Rectal smooth muscle tissue (tissue), 1 donor: ENCODE measurements at regions not wholly inside any gene's neighbourhood (a gene's known extent, or its start where the extent isn't known, plus 50 kb on each side); places are given as distances from the start of the nearest gene placed in this dataset.

Experiments used
- H3K27ac ChIP-seq: one replicate; pipeline ENCODE4 v1.7.0; 2013; ENCODE audit warnings: low read depth, low read length, inconsistent platforms
- H3K27me3 ChIP-seq: one replicate; pipeline ENCODE4 v1.7.0; 2013; ENCODE audit warnings: low read length; ENCODE audit not compliant: control insufficient read depth, insufficient read depth
- H3K36me3 ChIP-seq: one replicate; pipeline ENCODE4 v1.7.0; 2013; ENCODE audit warnings: low read length; ENCODE audit not compliant: control insufficient read depth, insufficient read depth
- H3K4me1 ChIP-seq: one replicate; pipeline ENCODE4 v1.7.0; 2013; ENCODE audit warnings: low read length; ENCODE audit not compliant: control insufficient read depth, insufficient read depth
- H3K4me3 ChIP-seq: one replicate; pipeline ENCODE4 v1.7.0; 2013; ENCODE audit warnings: low read length
- H3K9ac ChIP-seq: one replicate; pipeline ENCODE4 v1.7.0; 2013; ENCODE audit warnings: low read length

DNA sequence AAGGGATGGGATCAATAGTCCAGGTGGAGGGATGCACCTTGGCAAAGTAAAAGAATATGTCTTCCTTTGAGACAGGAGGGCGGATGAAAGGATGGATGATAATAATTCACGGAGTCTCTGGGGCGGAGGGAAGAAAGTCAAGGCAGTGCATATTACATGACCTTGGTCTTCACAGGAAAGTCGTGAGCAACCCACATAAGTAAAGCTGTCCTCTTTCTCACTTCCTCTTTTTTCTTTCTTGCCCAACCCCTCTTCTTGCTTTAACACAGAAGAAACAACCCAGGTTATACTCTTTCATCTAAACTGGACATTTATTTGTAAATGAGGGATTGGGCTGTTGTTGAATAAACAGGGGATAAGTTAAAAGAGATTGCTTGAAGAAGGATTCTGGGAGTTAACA, 168.7 kb upstream of the SKOR2 start:
- Histone ChIP-seq H3K9ac (no peak overlapping the region), H3K4me1 (no peaks in the 10 kb centered on the region), H3K27ac (no peak overlapping the region), H3K4me3 (no peak overlapping the region), H3K36me3 (no peaks in the 10 kb centered on the region), H3K27me3 (no peaks in the 10 kb centered on the region)

DNA sequence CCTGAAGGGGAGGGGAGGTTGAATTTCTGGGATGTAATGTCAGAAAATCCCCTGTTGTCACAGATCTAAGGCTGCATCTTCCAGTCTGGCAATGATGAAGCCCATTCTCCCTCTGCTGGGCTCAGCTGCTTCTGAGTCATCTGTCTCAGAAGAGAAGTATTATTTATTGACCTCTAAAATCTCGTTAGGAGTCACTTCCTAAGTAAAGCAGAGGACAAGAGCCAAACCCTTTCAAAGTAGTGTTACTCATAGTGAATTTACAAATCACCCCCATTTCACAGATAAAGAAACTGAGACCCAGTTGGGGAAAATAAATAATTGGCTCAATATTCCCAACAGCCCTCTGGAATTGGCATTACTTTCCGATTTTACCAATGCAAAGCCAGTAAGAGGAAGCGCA, 167.3 kb upstream of the SKOR2 start:
- Histone ChIP-seq H3K4me3 (no peak overlapping the region), H3K27ac (no peak overlapping the region), H3K36me3 (no peaks in the 10 kb centered on the region), H3K4me1 (no peaks in the 10 kb centered on the region), H3K9ac (no peak overlapping the region), H3K27me3 (no peaks in the 10 kb centered on the region)

DNA sequence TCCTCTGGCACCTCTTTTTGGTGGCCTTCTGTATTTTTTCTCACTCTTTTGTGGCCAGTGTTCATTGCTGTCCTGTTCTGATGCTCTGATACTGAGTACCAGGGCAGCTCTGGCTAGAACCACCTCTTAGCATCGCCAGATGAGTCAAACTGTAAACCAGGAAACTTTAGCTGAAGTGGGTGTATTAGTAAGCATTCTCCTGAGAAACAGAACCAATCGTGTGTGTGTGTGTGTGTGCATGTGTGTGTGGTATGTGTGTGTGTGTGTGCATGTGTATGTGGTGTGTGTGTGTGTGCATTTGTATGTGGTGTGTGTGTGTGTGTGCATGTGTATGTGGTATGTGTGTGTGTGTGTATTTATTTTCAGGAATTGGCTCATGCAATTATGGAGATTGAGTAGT, 166.3 kb upstream of the SKOR2 start:
- H3K9ac ChIP-seq: no peak overlapping the region
- no peak overlapping the region for H3K4me3 ChIP-seq
- H3K36me3 ChIP-seq: no peaks in the 10 kb centered on the region
- H3K27me3 ChIP-seq: no peaks in the 10 kb centered on the region
- no peak overlapping the region for H3K27ac ChIP-seq
- no peaks in the 10 kb centered on the region for H3K4me1 ChIP-seq

DNA sequence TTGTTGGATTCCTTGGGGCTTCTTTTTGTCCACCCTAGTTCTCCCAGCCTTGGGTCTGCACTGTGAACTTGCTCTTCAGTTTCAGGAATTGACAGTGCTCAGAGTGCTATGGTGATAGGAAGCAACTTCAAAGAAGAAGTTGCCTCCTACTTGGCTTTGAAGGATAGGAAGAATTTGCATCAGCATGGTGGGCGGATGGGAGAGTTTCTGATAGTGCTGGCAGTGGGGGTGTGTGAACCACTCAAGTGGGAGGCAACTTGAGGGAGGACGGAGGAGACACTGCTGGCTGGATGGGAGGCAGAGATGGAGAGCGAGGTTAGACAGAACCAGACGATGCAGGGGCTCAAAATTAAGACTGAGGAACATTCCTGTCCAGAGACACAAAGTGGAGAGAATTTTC, 164.4 kb upstream of the SKOR2 start:
- H3K4me1 ChIP-seq: no peaks in the 10 kb centered on the region
- H3K36me3 ChIP-seq: no peaks in the 10 kb centered on the region
- no peak overlapping the region for H3K4me3 ChIP-seq
- no peak overlapping the region for H3K9ac ChIP-seq
- no peaks in the 10 kb centered on the region for H3K27me3 ChIP-seq
- no peak overlapping the region for H3K27ac ChIP-seq

DNA sequence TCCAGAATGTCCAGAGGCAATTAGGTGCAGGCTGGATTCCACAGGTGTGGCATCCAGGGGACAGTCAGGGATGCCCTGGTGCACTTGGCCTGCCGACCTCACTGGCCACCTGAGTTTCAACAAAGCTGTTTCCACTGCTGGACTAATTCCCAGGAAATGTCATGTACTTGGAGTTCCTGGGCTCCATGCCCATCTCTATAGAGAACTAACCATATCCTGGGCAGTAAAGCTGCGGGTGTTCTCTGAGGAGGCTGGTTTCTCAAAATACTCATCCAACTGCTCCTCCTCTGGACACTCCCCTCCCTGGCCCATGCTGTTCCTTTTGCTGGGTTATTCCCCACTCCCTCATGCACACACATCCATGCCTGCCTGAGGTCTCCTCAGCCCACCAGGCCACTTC, 161.9 kb upstream of the SKOR2 start:
- Histone ChIP-seq H3K4me3 (no peak overlapping the region), H3K9ac (no peak overlapping the region), H3K27ac (no peak overlapping the region), H3K4me1 (no peaks in the 10 kb centered on the region), H3K36me3 (no peaks in the 10 kb centered on the region), H3K27me3 (no peaks in the 10 kb centered on the region)

DNA sequence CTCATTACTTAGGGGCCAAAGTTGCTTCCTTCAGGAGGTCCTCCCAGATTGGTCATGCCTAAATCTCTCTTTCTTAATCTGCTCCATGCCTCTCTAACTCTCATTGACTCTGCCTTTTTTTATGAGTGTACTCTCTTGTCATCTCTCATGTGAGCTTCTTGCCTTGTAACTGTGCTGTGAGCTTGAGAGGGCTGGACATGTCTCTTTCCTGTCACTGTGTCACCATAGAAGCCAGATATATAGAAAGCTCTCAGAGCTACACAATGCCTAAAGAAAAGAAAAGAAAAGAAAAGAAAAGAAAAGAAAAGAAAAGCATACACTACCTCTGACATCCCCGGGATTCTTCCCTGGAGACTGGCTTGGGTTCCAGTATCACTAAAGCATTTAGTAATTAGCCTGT, 161.5 kb upstream of the SKOR2 start:
- no peak overlapping the region for H3K4me3 ChIP-seq
- no peak overlapping the region for H3K9ac ChIP-seq
- H3K36me3 ChIP-seq: no peaks in the 10 kb centered on the region
- no peak overlapping the region for H3K27ac ChIP-seq
- H3K27me3 ChIP-seq: no peaks in the 10 kb centered on the region
- no peaks in the 10 kb centered on the region for H3K4me1 ChIP-seq

DNA sequence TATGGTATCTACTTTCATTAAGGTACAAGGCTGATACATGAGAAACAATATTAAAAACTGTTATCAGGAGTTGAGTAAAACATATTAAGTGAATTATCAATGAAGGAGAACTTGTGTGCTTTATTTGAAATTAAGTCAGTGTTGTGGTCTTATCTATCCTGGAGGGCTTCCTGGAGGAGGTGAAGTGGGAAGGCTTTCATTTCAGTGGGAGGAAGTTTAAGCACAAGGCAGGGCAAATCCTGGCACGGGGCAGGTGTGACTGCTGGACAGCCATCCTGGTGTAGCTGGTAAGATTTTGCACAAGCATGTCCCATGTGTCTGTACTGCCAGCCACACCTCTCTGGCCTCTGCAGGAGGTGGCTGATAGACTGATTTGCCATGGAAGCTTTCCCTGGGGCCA, 159.7 kb upstream of the SKOR2 start:
- Histone ChIP-seq H3K27ac (no peak overlapping the region), H3K4me3 (no peak overlapping the region), H3K9ac (no peak overlapping the region), H3K27me3 (no peaks in the 10 kb centered on the region), H3K4me1 (no peaks in the 10 kb centered on the region), H3K36me3 (no peaks in the 10 kb centered on the region)

DNA sequence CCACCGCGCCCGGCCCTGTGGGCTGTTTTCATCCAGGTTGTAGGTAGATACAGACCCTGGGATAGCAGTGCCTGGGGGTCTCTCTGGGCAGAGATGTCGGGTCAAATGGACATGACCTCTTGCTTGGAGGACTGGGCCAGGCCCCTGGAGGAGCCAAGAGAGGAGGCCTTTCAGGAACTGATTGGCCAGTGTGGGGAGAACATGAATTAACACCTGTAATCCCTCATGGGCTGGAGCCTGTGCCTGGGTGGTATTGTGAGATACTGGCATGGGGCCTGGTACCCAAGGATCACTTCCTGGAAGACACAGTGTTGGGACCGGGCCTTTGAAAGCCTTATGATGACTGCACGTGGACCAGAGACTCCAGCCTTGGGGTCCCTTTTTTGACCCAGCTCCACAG, 158.7 kb upstream of the SKOR2 start:
- H3K9ac ChIP-seq: no peak overlapping the region
- no peak overlapping the region for H3K27ac ChIP-seq
- H3K4me3 ChIP-seq: no peak overlapping the region
- no peaks in the 10 kb centered on the region for H3K27me3 ChIP-seq
- no peaks in the 10 kb centered on the region for H3K36me3 ChIP-seq
- no peaks in the 10 kb centered on the region for H3K4me1 ChIP-seq

DNA sequence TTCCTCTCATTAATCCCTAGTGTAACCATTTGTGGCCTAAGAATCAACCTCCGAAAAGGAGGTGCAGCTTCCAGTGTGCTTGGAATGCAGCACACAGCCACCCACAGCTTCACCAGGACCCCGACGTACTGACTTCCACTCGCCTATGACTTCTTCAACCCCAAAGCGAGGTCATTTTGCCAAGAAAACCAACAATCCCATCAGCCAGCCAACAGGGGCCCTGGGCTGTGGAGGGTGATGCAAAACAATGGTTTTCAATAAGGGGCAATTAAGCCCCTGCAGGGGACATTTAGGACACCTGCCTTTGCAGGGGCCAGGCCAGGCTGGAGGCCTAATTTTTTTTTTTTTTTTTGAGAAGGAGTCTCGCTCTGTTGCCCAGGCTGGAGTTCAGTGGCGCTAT, 158.1 kb upstream of the SKOR2 start:
- H3K36me3 ChIP-seq: no peaks in the 10 kb centered on the region
- H3K4me3 ChIP-seq: no peak overlapping the region
- no peaks in the 10 kb centered on the region for H3K27me3 ChIP-seq
- no peaks in the 10 kb centered on the region for H3K4me1 ChIP-seq
- H3K27ac ChIP-seq: no peak overlapping the region
- H3K9ac ChIP-seq: no peak overlapping the region

DNA sequence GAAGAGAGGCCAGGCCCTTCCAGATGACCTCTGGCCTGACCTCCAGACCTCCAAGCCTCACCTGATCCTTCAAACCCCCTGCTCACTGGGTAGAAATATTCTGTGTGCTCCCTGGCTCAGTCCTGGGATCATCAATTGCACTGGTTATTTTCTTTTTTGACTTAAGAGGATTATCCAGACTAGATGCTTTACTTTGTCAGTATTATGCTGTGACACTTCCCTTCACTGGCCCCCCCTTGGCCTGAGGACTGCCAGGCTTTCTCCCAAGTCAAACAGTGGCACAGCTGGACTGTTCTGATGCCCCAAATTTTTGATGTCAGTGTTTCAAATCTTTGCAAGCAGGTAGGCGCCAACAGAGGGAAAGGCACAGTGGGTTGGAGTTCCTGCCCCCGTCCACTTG, 156.3 kb upstream of the SKOR2 start:
- H3K27me3 ChIP-seq: no peaks in the 10 kb centered on the region
- no peak overlapping the region for H3K4me3 ChIP-seq
- H3K27ac ChIP-seq: no peak overlapping the region
- H3K4me1 ChIP-seq: no peaks in the 10 kb centered on the region
- H3K9ac ChIP-seq: no peak overlapping the region
- H3K36me3 ChIP-seq: no peaks in the 10 kb centered on the region

DNA sequence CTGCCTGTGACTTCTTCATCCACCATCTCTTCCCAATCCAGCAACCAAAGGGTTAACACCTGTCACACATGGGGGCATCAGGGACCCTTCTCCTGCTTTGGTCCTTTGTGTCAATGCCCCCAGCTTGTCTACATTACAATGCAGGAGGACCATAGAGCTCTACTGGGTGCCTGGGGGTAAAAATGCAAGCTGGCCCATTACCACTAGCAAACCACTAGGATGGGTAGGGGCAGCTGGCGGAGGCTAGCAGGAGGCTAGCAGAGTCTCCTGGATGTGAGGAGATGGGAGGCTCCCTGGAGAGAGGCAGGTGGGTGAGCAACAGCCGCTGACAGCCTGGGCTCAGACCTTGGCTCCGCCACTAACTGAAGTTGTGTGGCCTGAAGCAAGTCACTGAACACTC, 153.4 kb upstream of the SKOR2 start:
- no peak overlapping the region for H3K4me3 ChIP-seq
- H3K27ac ChIP-seq: no peak overlapping the region
- H3K36me3 ChIP-seq: no peaks in the 10 kb centered on the region
- H3K9ac ChIP-seq: no peak overlapping the region
- no peaks in the 10 kb centered on the region for H3K4me1 ChIP-seq
- H3K27me3 ChIP-seq: no peaks in the 10 kb centered on the region

DNA sequence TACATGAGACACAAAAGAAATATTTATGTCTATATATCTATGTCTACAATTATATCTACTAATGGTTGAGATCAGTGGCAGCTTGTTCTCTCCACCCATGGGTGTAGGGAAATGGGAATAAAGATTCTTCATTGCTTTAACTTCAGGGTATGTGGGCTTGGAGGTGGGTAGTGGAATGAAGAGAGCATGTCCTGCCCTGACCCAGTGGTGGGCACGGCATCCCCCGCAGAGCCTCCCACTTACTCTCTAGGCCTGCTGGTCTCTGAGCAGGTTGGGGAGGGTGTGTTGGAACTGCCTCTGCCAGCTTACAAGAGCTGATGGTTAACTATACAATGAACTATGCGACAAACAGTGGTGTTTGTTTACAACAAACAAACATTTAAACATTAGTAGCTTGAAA, 152.5 kb upstream of the SKOR2 start:
- Histone ChIP-seq H3K27ac (no peak overlapping the region), H3K27me3 (no peaks in the 10 kb centered on the region), H3K9ac (no peak overlapping the region), H3K4me1 (no peaks in the 10 kb centered on the region), H3K4me3 (no peak overlapping the region), H3K36me3 (no peaks in the 10 kb centered on the region)

DNA sequence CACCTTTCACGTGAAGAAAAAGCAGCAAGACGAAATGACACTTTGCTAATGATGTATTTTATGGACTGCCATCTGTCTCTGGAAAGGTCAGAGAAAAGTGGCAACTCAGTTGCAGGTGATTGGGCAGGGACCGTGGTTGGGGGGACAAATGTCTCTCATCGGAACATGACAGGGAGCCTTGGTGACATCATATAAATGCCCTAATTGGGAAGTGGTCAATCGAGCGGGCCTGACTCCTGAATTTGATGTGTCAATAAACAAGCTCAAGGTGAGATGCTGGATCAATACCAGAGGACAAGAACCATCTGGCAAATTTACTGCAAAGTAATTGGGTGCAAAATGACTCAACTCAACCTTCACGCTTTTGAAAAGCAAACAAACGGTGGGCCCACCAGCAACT, 151.9 kb upstream of the SKOR2 start:
- no peaks in the 10 kb centered on the region for H3K27me3 ChIP-seq
- no peaks in the 10 kb centered on the region for H3K4me1 ChIP-seq
- no peak overlapping the region for H3K4me3 ChIP-seq
- H3K9ac ChIP-seq: no peak overlapping the region
- H3K36me3 ChIP-seq: no peaks in the 10 kb centered on the region
- H3K27ac ChIP-seq: no peak overlapping the region

DNA sequence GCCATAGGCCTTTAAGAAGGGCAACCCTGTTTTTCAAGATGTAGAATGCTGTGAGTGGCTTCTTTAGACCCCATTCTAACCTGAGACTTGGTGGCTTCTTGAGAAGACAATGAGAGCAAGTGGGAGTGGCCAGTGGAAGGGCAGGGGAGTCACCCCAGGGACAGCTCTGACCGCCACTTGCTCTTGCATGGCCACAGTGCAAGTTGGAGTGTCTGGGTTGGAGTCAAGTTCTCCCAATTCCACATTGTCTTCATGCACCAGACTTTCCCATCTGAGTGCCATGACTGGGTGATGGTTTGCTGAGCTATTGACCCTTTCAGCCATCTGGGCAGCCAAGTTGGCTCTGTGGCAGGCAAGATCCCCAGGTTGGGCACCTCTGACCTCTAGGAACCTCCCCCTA, 148.0 kb upstream of the SKOR2 start:
- Histone ChIP-seq H3K36me3 (no peaks in the 10 kb centered on the region), H3K4me1 (no peaks in the 10 kb centered on the region), H3K9ac (no peak overlapping the region), H3K27ac (no peak overlapping the region), H3K4me3 (no peak overlapping the region), H3K27me3 (no peaks in the 10 kb centered on the region)
